A549 (cell line): ENCODE measurements at regions not wholly inside any gene's neighbourhood (a gene's known extent, or its start where the extent isn't known, plus 50 kb on each side); places are given as distances from the start of the nearest gene placed in this dataset.

Experiments
- ATAC-seq, 2 experiments: fragments of 200-7000 bp in 1 of 2; fragments of >200 bp in 1 of 2; cut with Nextera tagmentation in 1 of 2; cut with Tn5 transposase in 1 of 2; 3 replicates each; pipeline versions ENCODE4 v1.8.0 to v1.9.1; 2018 to 2020; ENCODE audit warnings: mild to moderate bottlenecking in 1 of 2, moderate library complexity in 1 of 2
- CTCF ChIA-PET: fragments of 300-600 bp; sonication (Branson Sonifier 250); formaldehyde crosslinking; extraction: SDS; loops from one replicate; lab custom pipeline; 2021; ENCODE audit warnings: antibody characterized with exemption, inconsistent platforms; lab: Yijun Ruan, JAX
- POLR2A ChIA-PET: fragments of 350-600 bp; formaldehyde crosslinking; extraction: SDS; loops from one replicate; lab custom pipeline; 2021; ENCODE audit warnings: antibody characterized with exemption, inconsistent platforms; lab: Yijun Ruan, JAX
- DNase-seq, 2 experiments: peaks; one replicate each; pipeline versions ENCODE4 v3.0.0 to v3.0.0-alpha.2; 2011 to 2016; ENCODE audit warnings: low read depth in 1 of 2, low spot score in 1 of 2
- FAIRE-seq: peaks from 2 replicates; lab custom pipeline; 2011; peaks lifted over from hg19 to GRCh38; lab: Jason Lieb, UNC
- H3K27ac ChIP-seq, 2 experiments: fragments of >200 bp; sonication (Bioruptor Twin); formaldehyde crosslinking; 3 replicates each; pipeline ENCODE4 v1.5.1; 2016 to 2017
- H3K4me1 ChIP-seq: fragments of >200 bp; sonication (Bioruptor Twin); formaldehyde crosslinking; 3 replicates; pipeline ENCODE4 v1.6.1; 2016
- H3K4me2 ChIP-seq: fragments of >200 bp; sonication (Bioruptor Twin); formaldehyde crosslinking; 3 replicates; pipeline ENCODE4 v1.6.1; 2016
- H3K4me3 ChIP-seq: fragments of >200 bp; sonication (Bioruptor Twin); formaldehyde crosslinking; 3 replicates; pipeline ENCODE4 v1.5.1; 2016
- H3K9me3 ChIP-seq: fragments of >200 bp; sonication (Bioruptor Twin); formaldehyde crosslinking; 3 replicates; pipeline ENCODE4 v1.6.1; 2016
- BHLHE40 ChIP-seq: IDR thresholded peaks from 2 replicates; pipeline ENCODE4 v1.6.1; 2012; ENCODE audit warnings: low read depth, low read length, inconsistent platforms
- CBX2 ChIP-seq: fragments of 200-600 bp; sonication (generic); IDR thresholded peaks from 2 replicates; pipeline ENCODE4 v1.6.1; 2016; ENCODE audit warnings: low read depth, mild to moderate bottlenecking, borderline replicate concordance
- CHD2 ChIP-seq: fragments of 150-350 bp; IDR thresholded peaks from 2 replicates; pipeline ENCODE4 v1.6.1; 2014; ENCODE audit warnings: low read length; ENCODE audit not compliant: partially characterized antibody
- CTCF ChIP-seq: fragments of >200 bp; sonication (Bioruptor Twin); formaldehyde crosslinking; IDR thresholded peaks from 3 replicates; pipeline ENCODE4 v1.5.1; 2016
- E2F6 ChIP-seq: IDR thresholded peaks from 2 replicates; pipeline ENCODE4 v1.6.1; 2012; ENCODE audit warnings: low read depth, borderline replicate concordance
- EHF ChIP-seq: fragments of 250-450 bp; sonication (Bioruptor Pico); IDR thresholded peaks from 2 replicates; pipeline ENCODE4 v1.5.0; 2020; ENCODE audit warnings: mild to moderate bottlenecking
- EP300 ChIP-seq, 2 experiments: fragments of >200 bp; sonication (Bioruptor Twin); formaldehyde crosslinking; IDR thresholded peaks; 2 replicates in 1 of 2; 3 replicates in 1 of 2; pipeline ENCODE4 v1.6.1; 2016 to 2017
- ESRRA ChIP-seq: fragments of 150-350 bp; IDR thresholded peaks from 2 replicates; pipeline ENCODE4 v1.6.1; 2014; ENCODE audit warnings: mild to moderate bottlenecking, low read length, borderline replicate concordance
- FOSL2 ChIP-seq, 2 experiments: fragments of 450-650 bp in 1 of 2; fragments of >200 bp in 1 of 2; sonication (Bioruptor Twin) in 1 of 2; formaldehyde crosslinking; IDR thresholded peaks; 2 replicates each; pipeline versions ENCODE4 v1.5.0 to v1.6.1; 2016 to 2020; ENCODE audit warnings: mild to moderate bottlenecking in 1 of 2, moderate library complexity in 1 of 2
- FOXS1 ChIP-seq: fragments of 250-450 bp; sonication (Bioruptor Pico); IDR thresholded peaks from 2 replicates; pipeline ENCODE4 v1.5.0; 2020; ENCODE audit warnings: mild to moderate bottlenecking, moderate library complexity
- GATA3 ChIP-seq: IDR thresholded peaks from 2 replicates; pipeline ENCODE4 v1.6.1; 2012; ENCODE audit warnings: borderline replicate concordance
- HDAC2 ChIP-seq: fragments of 200-600 bp; sonication (generic); IDR thresholded peaks from 2 replicates; pipeline ENCODE4 v1.6.1; 2016
- HEYL ChIP-seq: fragments of 250-450 bp; sonication (Bioruptor Pico); IDR thresholded peaks from 2 replicates; pipeline ENCODE4 v1.8.0; 2021; ENCODE audit warnings: mild to moderate bottlenecking, moderate library complexity
- JUNB ChIP-seq: fragments of >200 bp; sonication (Bioruptor Twin); formaldehyde crosslinking; IDR thresholded peaks from 2 replicates; pipeline ENCODE4 v1.6.1; 2016
- KDM1A ChIP-seq: fragments of 200-600 bp; sonication (generic); IDR thresholded peaks from 2 replicates; pipeline ENCODE4 v1.6.1; 2016; ENCODE audit warnings: low read depth, mild to moderate bottlenecking
- MAFK ChIP-seq: fragments of 450-650 bp; IDR thresholded peaks from 2 replicates; pipeline ENCODE4 v1.6.1; 2014; ENCODE audit not compliant: partially characterized antibody
- NPAS2 ChIP-seq: fragments of 250-450 bp; sonication (Bioruptor Pico); IDR thresholded peaks from 2 replicates; pipeline ENCODE4 v1.8.0; 2022; ENCODE audit warnings: mild to moderate bottlenecking, moderate library complexity, borderline replicate concordance
- NR3C1 ChIP-seq: fragments of >200 bp; sonication (Bioruptor Twin); formaldehyde crosslinking; IDR thresholded peaks from 3 replicates; pipeline ENCODE4 v1.6.1; 2017
- PBX3 ChIP-seq: IDR thresholded peaks from 2 replicates; pipeline ENCODE4 v1.6.1; 2012
- PHF8 ChIP-seq: fragments of 200-600 bp; sonication (generic); IDR thresholded peaks from 2 replicates; pipeline ENCODE4 v1.6.1; 2016; ENCODE audit warnings: low read depth, mild to moderate bottlenecking, antibody characterized with exemption, moderate library complexity, borderline replicate concordance
- POLR2AphosphoS2 ChIP-seq: conservative IDR thresholded peaks from 2 replicates; pipeline ENCODE4 v1.6.1; 2012; ENCODE audit warnings: low read length, improper control_type of control experiment, inconsistent platforms
- RAD21 ChIP-seq, 2 experiments: fragments of >200 bp in 1 of 2; sonication (Bioruptor Twin) in 1 of 2; formaldehyde crosslinking in 1 of 2; IDR thresholded peaks in 1 of 2; conservative IDR thresholded peaks in 1 of 2; 2 replicates in 1 of 2; 3 replicates in 1 of 2; pipeline ENCODE4 v1.6.1; 2012 to 2018; ENCODE audit warnings: inconsistent platforms in 1 of 2
- RARB ChIP-seq: fragments of 250-450 bp; sonication (Bioruptor Pico); IDR thresholded peaks from 2 replicates; pipeline ENCODE4 v1.8.0; 2021; ENCODE audit warnings: mild to moderate bottlenecking, moderate library complexity
- RFX5 ChIP-seq: fragments of 450-650 bp; IDR thresholded peaks from 2 replicates; pipeline ENCODE4 v1.7.1; 2014; ENCODE audit warnings: antibody characterized with exemption, mild to moderate bottlenecking, moderate library complexity
- SMC3 ChIP-seq: fragments of >200 bp; sonication (Bioruptor Twin); formaldehyde crosslinking; IDR thresholded peaks from 3 replicates; pipeline ENCODE4 v1.6.1; 2018; ENCODE audit warnings: inconsistent platforms
- USF2 ChIP-seq: fragments of 450-650 bp; IDR thresholded peaks from 2 replicates; pipeline ENCODE4 v1.6.1; 2014; ENCODE audit warnings: antibody characterized with exemption
- ZFP36 ChIP-seq: fragments of 450-650 bp; IDR thresholded peaks from 2 replicates; pipeline ENCODE4 v1.6.1; 2014; ENCODE audit warnings: borderline replicate concordance; ENCODE audit not compliant: partially characterized antibody
- WGBS: methylation state at CpG from one replicate; pipeline ENCODE4 v1.1.6; 2017; ENCODE audit errors: missing lambda C conversion rate; 5-methylcytosine and 5-hydroxymethylcytosine counted together

GRCh38 chr1:96487394-96487793 is 234.2 kb upstream of the PTBP2 start:
- no peak overlapping the region for H3K27ac ChIP-seq
- no peak for FAIRE-seq
- no peak overlapping the region for H3K4me3 ChIP-seq
- CTCF ChIA-PET, result no interaction called here
- no peak overlapping the region for H3K4me2 ChIP-seq
- 55% methylated on average over 3 of the region's 3 CpGs for WGBS
- no peak for TF ChIP-seq MAFK
- no peak for TF ChIP-seq FOXS1 (CRISPR knock-in tag)
- TF ChIP-seq NR3C1, result no peak
- TF ChIP-seq CBX2, result no peak
- no peak for TF ChIP-seq NPAS2 (CRISPR knock-in tag)
- TF ChIP-seq CTCF, result no peak
- no peak for TF ChIP-seq EHF (CRISPR knock-in tag)
- no peak for TF ChIP-seq CHD2
- TF ChIP-seq POLR2AphosphoS2, result no peak
- no peak for TF ChIP-seq KDM1A
- TF ChIP-seq E2F6, result no peak
- TF ChIP-seq ZFP36, result no peak
- no peak for TF ChIP-seq ESRRA
- no peak for TF ChIP-seq HEYL (CRISPR knock-in tag)
- TF ChIP-seq JUNB, result no peak
- TF ChIP-seq EP300 (IDR thresholded peaks at IDR 0.05), result no peak
- TF ChIP-seq SMC3, result no peak
- TF ChIP-seq HDAC2, result no peak
- TF ChIP-seq RARB (CRISPR knock-in tag), result no peak
- TF ChIP-seq, all 56 proteins: peak for 0
- ATAC-seq (no peak), DNase-seq (no peak)
- H3K9me3 ChIP-seq, result no peaks in the 10 kb centered on the region
- no peaks in the 10 kb centered on the region for H3K4me1 ChIP-seq
- POLR2A ChIA-PET, result no interaction called here

GRCh38 chr1:96487971-96488370 is 233.6 kb upstream of the PTBP2 start:
- TF ChIP-seq GATA3 (no peak), USF2 (no peak), ESRRA (no peak), BHLHE40 (no peak), FOSL2 (IDR thresholded peaks at IDR 0.05) (no peak), FOSL2 (CRISPR knock-in tag; IDR thresholded peaks at IDR 0.05) (no peak), PBX3 (no peak), RAD21 (conservative IDR thresholded peaks at IDR 0.05 in 1 of 2, IDR thresholded peaks at IDR 0.05 in 1 of 2) (no peak), RFX5 (no peak), PHF8 (no peak)
- TF ChIP-seq, all 56 proteins: peak for 0
- no peak for FAIRE-seq
- no peak for DNase-seq
- no peaks in the 10 kb centered on the region for H3K4me1 ChIP-seq
- no peaks in the 10 kb centered on the region for H3K9me3 ChIP-seq
- no peak overlapping the region for H3K4me3 ChIP-seq
- 46% methylated on average over 5 of the region's 5 CpGs for WGBS
- ATAC-seq, result no peak
- no peak overlapping the region for H3K4me2 ChIP-seq
- ChIA-PET CTCF (no interaction called here), POLR2A (no interaction called here)
- H3K27ac ChIP-seq, result no peak overlapping the region
